Astrocyte of the cerebellum (primary cell): ENCODE measurements at regions not wholly inside any gene's neighbourhood (a gene's known extent, or its start where the extent isn't known, plus 50 kb on each side); places are given as distances from the start of the nearest gene placed in this dataset.
"Not testable (repeated sequence)": the region's sequence is repeated elsewhere in the genome, so short reads cannot be mapped to it uniquely, and the experiment has no call there.

Experiments
- DNase-seq: peaks from one replicate; pipeline ENCODE4 v3.0.0-alpha.2; 2011; ENCODE audit warnings: low read depth
- H3K4me3 ChIP-seq: 2 replicates; pipeline ENCODE4 v1.5.1; 2011; ENCODE audit warnings: mild to moderate bottlenecking, low read depth, low read length, moderate library complexity
- CTCF ChIP-seq: IDR thresholded peaks from 2 replicates; pipeline ENCODE4 v1.5.1; 2012; ENCODE audit warnings: low read length, low read depth, moderate library complexity, mild to moderate bottlenecking; ENCODE audit errors: missing control alignments
- in situ Hi-C: cut with HindIII; loops from 2 replicates; pipeline ENCODE4 v1.10.0; 2017; ENCODE audit warnings: low sequenced_read_pairs

GRCh38 chr15:61344293-61344692 is 115.2 kb upstream of the RORA start:
- no peak overlapping the region for H3K4me3 ChIP-seq
- no peak for TF ChIP-seq CTCF
- no peak for DNase-seq
- in situ Hi-C loops: no loop called here

GRCh38 chr15:61342390-61342789 is 113.3 kb upstream of the RORA start:
- no peak for TF ChIP-seq CTCF
- DNase-seq: no peak
- in situ Hi-C loops: no loop called here
- no peak overlapping the region for H3K4me3 ChIP-seq

GRCh38 chr15:61339516-61339915 is 110.4 kb upstream of the RORA start:
- H3K4me3 ChIP-seq: no peak overlapping the region
- TF ChIP-seq CTCF: no peak
- DNase-seq: no peak
- in situ Hi-C loops: no loop called here

GRCh38 chr15:61337541-61337940 is 108.4 kb upstream of the RORA start:
- TF ChIP-seq CTCF: no peak
- DNase-seq: no peak
- in situ Hi-C loops: no loop called here
- no peak overlapping the region for H3K4me3 ChIP-seq

GRCh38 chr15:61336026-61336638 is 107.0 kb upstream of the RORA start:
- no peak overlapping the region for H3K4me3 ChIP-seq
- TF ChIP-seq CTCF: no peak
- in situ Hi-C loops: no loop called here
- no peak for DNase-seq

GRCh38 chr15:61334714-61335113 is 105.6 kb upstream of the RORA start:
- in situ Hi-C loops, DNase-seq, H3K4me3 ChIP-seq: not testable (repeated sequence)

GRCh38 chr15:61331019-61331418 is 101.9 kb upstream of the RORA start:
- in situ Hi-C loops: no loop called here

More at GRCh38 chr15:61331019-61331418, 101.9 kb upstream of the RORA start:
- DNase-seq: no peak
- no peak overlapping the region for H3K4me3 ChIP-seq
- no peak for TF ChIP-seq CTCF
